MM.1S (cell line): ENCODE measurements at regions not wholly inside any gene's neighbourhood (a gene's known extent, or its start where the extent isn't known, plus 50 kb on each side); places are given as distances from the start of the nearest gene placed in this dataset.

Experiments used
- EZH2 ChIP-seq: fragments of 300-600 bp; sonication (generic); optimal IDR thresholded peaks from 2 replicates; pipeline ENCODE3; 2017; ENCODE audit warnings: low read depth, mild to moderate bottlenecking, antibody characterized with exemption, low read length, mixed read lengths
- EZH2phosphoT487 ChIP-seq: fragments of 300-600 bp; sonication (generic); IDR thresholded peaks from 2 replicates; pipeline ENCODE4 v1.6.1; 2018; ENCODE audit warnings: antibody characterized with exemption, low read length
- TF ChIP-seq, protein P1 (sequence below): fragments of 300-600 bp; sonication (generic); IDR thresholded peaks from 2 replicates; pipeline ENCODE4 v1.5.1; 2016; ENCODE audit warnings: antibody characterized with exemption, low read length, mixed read lengths

DNA sequence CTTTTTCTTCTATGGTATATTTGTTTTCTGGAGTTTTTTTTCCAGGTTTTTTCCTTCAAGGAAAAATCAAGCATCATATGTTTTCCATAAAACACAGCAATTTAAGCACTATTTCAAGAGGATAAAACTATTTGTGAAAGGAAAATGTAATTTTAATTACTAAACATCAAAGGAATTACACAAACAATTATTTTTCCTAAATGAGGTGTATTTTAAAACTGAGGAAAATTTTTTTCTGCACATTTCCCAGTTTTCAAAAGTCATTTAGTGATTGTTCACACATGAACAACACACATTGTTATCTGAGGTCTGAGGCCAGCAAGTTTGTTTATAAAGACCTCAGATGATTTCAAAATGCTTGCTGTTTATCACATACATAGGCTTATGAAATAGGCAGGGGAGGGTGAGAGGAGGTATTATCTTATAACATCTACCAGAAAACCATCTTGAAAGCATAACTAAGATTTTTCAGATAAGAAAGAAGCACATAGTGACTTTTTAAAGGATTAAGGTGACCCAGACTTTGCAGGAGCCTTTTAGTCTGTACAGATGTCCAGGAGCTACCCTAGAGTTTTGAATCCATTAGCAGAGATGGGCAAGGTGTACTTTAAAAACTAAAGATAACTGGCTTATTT is 381.6 kb downstream of the GJA1 start:
- TF ChIP-seq, protein P1, sequence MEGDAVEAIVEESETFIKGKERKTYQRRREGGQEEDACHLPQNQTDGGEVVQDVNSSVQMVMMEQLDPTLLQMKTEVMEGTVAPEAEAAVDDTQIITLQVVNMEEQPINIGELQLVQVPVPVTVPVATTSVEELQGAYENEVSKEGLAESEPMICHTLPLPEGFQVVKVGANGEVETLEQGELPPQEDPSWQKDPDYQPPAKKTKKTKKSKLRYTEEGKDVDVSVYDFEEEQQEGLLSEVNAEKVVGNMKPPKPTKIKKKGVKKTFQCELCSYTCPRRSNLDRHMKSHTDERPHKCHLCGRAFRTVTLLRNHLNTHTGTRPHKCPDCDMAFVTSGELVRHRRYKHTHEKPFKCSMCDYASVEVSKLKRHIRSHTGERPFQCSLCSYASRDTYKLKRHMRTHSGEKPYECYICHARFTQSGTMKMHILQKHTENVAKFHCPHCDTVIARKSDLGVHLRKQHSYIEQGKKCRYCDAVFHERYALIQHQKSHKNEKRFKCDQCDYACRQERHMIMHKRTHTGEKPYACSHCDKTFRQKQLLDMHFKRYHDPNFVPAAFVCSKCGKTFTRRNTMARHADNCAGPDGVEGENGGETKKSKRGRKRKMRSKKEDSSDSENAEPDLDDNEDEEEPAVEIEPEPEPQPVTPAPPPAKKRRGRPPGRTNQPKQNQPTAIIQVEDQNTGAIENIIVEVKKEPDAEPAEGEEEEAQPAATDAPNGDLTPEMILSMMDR, result no peak
- TF ChIP-seq EZH2, result no peak
- TF ChIP-seq EZH2phosphoT487, result no peak
